ENCODE measurements at regions not wholly inside any gene's neighbourhood (a gene's known extent, or its start where the extent isn't known, plus 50 kb on each side); places are given as distances from the start of the nearest gene placed in this dataset.
A peak's percentile ranks its signal among the peaks of the same experiment; 100 is the strongest.

- peak; percentile 58 for DNase-seq (ENCODE audit: low spot score)
Measured at GRCh38 chr18:54717673-54718407, 110.4 kb upstream of the RAB27B start.

DNA sequence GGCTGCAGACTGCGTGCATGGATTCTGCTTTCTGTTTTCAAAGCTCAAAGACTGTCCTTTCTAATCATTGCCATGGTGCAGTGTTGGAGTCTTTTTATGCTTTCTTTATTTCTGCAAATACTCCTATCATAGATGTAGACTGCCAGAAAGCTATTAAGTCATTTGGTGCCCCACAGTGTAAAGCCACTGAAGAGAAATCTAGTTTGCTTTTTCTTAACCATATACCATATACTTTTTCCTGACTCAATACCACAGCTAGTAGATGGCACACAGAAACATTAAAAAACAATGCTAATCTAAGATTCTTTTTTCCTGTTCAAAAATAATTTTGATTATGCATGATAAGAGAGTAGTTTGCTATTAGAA is 109.9 kb upstream of the RAB27B start:
- DNase-seq (ENCODE audit: low spot score): no peak

DNA sequence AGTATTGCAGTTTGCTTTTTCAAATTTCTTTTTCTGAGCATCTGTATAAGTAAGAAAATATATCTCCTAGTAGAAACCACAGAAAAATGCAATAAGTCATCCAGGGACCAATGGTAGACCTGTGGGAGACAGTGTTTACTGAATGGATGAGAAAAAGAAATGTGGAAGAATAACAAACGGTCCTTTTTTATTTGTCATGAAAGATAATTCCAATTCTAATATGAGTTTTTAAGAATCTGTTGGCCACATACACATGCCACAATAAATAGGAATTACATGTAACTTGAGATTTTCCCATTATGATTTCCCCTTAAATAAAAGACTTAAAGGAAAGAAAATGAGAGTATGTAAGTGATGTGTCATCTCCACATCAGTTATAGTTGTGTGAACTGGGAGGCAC is 107.7 kb upstream of the RAB27B start:
- no peak for DNase-seq (ENCODE audit: low spot score)

GRCh38 chr18:54726143-54726542 is 102.1 kb upstream of the RAB27B start:
- no peak for DNase-seq (ENCODE audit: low spot score)

DNA sequence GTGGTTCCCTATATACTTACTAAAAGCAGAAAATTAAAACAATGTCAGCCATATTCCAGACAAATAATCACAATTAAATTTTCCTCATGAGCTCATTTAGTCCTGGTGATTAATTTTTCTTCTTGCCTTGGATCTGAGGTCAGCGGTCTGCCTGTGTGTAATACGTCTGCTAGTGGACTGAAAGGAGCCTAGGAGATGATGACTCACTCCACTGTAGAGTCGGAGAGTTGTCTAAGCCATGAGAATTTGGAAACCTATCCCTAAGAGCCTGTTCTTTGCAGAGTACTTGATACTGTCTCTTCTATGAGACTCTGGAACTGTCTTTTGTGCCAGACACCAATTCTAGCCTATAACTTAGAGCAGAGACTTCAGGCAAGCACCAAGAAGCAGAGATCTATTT is 94.2 kb upstream of the RAB27B start:
- DNase-seq (ENCODE audit: low spot score): no peak

- no peak for DNase-seq (ENCODE audit: low spot score)
Measured at GRCh38 chr18:54736981-54737380, 91.3 kb upstream of the RAB27B start.

- no peak for DNase-seq (ENCODE audit: low spot score)
Measured at GRCh38 chr18:54737986-54738385, 90.3 kb upstream of the RAB27B start.

- DNase-seq (ENCODE audit: low spot score): no peak
Measured at GRCh38 chr18:54739476-54739875, 88.8 kb upstream of the RAB27B start.

DNA sequence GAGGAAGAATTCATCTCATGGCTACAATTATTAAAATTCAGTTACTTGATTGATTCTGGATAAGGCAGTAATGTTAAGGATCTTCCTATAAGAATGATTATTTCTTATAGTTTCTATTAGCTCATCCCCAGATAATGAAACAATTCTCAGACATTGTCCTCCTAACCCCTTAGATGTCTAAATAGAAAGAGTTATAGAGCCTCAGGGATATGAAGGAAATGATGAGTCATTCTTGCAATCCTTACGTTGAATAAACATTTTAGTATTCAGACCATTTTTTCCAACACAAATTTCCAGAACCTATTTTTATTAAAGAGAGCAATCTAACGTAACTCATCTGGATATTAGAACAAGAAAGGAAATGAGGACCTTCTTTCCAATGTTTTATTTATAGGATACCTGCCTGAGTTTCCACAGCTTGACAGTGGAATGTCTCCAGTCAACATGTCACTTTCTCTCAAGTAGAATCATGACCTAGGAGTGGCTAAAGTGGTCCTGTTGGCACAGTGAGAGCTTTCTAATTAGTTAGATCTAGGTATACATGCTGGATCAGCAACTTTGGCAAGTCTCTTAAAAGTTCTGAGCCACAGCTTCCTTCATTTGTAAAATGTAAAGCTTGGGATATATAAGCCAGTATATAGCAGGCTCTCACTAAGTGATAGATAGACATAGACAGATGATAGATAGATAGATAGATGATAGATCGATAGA is 88.0 kb upstream of the RAB27B start:
- no peak for DNase-seq (ENCODE audit: low spot score)

GRCh38 chr18:54742120-54742519 is 86.2 kb upstream of the RAB27B start:
- DNase-seq (ENCODE audit: low spot score): no peak

GRCh38 chr18:54742659-54743604 is 85.3 kb upstream of the RAB27B start:
- no peak for DNase-seq (ENCODE audit: low spot score)

- DNase-seq (ENCODE audit: low spot score): no peak
Measured at GRCh38 chr18:54743605-54743995, 84.7 kb upstream of the RAB27B start.

GRCh38 chr18:54749291-54749690 is 79.0 kb upstream of the RAB27B start:
- DNase-seq (ENCODE audit: low spot score): no peak

DNA sequence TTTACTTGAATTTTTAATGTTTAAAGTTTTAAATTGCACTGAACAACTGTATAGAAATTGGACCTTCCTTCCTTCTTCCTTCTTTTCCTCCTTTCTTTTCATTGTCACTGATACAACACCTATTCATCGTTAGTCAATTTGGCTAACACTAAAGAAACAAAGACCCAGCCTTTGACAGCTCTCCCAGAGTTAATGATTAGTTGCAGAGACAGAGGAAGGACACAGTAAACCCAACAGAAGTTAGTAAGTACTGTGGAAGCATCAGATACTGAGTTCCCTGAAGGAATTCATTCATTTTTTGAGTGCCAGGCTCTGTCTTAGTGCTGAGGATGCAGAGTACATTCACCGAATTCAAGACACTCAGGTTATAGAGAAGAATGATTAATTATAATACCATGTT is 77.9 kb upstream of the RAB27B start:
- DNase-seq (ENCODE audit: low spot score): no peak

DNA sequence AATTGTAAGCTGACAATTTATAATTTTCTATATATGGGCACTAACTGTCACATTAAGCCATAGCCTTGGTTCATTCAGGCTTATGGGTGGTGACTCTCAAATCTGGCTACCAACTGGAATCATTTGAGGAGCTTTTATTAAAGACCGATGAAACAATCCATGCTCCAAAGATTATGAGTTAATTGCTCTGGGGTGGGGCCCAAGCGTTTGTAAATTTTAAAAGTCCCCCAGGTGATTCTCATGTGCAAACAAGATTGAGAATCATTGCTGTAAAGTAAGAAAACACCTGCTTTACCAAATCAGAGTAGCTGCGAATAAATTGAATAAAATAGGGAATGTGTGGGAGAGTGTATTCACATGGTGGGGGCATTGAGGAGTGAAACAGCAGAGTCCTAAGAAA is 76.1 kb upstream of the RAB27B start:
- no peak for DNase-seq (ENCODE audit: low spot score)

DNA sequence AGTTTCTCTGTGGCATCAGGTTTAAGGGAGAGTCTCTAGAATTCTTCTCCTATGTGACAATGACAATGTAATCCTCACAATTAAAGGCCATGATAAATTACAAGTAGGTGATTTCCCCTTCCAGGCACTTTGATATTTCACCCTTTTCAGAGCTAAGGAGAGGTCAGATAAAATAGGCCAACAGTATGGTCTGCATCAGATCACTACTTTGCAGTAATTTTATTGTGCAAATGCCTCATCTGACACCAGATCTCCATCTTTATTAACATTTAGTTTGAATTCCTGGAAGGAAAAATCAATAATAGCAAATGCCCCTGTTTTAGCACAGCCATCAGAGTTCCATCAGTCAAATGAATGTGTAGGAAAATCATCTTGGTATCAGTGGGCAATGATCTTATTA is 72.8 kb upstream of the RAB27B start:
- no peak for DNase-seq (ENCODE audit: low spot score)

DNA sequence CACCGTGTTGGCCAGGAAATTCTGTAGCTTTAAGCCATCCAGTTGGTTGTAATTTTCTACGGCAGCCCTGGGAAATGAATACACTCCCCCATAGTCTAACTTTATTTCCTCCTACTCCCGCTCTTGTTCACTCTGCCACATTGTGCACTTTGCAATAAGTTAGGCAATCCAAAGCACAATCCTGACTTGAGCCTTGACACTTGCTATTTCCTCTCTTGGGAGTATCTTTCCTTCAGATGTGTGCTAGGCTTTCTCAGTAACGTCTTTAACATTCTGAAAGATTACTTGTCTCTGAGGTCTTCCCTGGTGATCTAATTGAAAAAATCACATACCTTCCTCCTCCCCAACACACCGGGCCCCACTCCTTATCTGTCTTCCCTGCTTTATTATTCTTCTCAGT is 65.9 kb upstream of the RAB27B start:
- no peak for DNase-seq (ENCODE audit: low spot score)

DNA sequence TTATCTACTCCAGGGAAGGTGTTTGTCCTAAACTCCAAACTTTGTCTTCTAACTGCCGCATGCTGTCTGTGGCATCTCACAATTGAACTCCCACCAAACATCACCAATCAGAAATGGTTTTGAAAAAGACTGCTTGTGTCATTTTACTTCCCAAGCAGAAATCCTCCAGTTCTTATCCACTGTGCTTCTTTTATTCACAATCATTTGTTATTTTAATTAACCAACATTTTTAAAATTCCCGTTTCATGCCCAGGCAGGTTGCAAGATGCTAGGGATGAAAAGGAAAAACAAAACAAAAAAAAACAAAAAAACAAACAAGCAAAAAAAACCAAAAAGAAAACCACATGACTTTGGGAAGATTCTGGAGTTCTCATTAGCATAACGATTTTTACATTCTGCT is 63.5 kb upstream of the RAB27B start:
- no peak for DNase-seq (ENCODE audit: low spot score)

DNA sequence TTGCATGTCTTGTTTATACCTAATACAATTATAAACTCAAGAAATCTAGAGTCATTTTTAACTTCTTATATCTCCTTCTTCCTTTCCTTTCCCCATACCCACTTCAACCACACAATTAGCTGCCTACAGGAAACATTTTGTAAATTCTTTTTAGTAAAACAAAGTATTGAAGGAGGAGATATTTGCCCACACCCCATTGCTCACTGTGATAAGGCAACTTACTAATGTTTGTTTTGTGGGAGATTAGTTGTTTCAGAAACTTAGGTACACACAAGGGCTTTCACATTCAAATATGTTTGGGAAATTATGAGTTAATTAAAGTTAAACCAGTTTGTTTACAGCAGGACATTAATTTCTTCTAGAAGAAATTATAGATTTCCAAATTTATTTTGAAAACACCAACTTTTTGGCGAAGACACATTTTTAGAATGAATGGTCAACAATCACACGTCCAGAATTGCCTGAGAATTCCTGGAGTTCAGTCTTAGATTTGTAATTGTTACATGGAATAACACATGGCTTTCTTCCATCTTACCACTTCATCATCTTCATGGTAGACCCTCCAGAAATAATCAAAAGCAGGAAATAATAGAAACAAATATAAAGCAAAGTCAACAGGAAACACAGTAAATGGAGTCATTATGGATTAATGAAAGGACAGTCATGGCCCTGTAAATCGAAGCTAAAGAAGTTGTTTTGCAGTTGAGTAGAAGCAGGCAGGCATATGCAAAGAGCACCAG is 62.5 kb upstream of the RAB27B start:
- no peak for DNase-seq (ENCODE audit: low spot score)

- DNase-seq (ENCODE audit: low spot score): no peak
Measured at GRCh38 chr18:54766634-54767033, 61.6 kb upstream of the RAB27B start.

DNA sequence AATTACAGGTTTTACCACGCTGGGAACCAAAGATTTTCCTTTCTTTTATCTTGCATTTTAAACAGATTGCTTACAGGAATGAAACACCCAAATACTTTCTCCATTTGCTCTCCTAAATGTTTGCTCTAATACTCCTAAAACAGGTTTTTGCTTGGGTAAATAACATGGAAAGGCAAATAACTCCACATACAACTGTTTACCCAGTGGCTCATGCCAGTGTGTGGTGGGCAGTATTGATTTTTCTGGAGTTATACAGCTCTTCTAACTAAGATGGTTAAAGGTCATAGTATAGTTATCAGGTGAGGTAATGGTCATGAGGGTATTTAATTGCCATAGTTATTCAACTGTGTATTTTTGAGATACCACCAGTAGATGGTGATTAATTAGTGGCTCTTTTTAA is 61.2 kb upstream of the RAB27B start:
- DNase-seq (ENCODE audit: low spot score): no peak
